ENCODE measurements at regions not wholly inside any gene's neighbourhood (a gene's known extent, or its start where the extent isn't known, plus 50 kb on each side); places are given as distances from the start of the nearest gene placed in this dataset.

GRCh38 chr2:201962774-201963562 lies 70.7 kb upstream of the FZD7 start:
- no peaks in the 10 kb centered on the region for H3K4me1 Mint-ChIP-seq
- no peaks in the 10 kb centered on the region for H3K9me3 Mint-ChIP-seq
- H3K36me3 Mint-ChIP-seq: no peaks in the 10 kb centered on the region
- H3K4me3 Mint-ChIP-seq: no peak overlapping the region
- no peaks in the 10 kb centered on the region for H3K27me3 Mint-ChIP-seq
- no peak overlapping the region for H3K27ac Mint-ChIP-seq

GRCh38 chr2:201964011-201964410 lies 69.6 kb upstream of the FZD7 start:
- Mint-ChIP-seq H3K9me3 (no peaks in the 10 kb centered on the region), H3K36me3 (no peaks in the 10 kb centered on the region), H3K4me3 (no peak overlapping the region), H3K4me1 (no peaks in the 10 kb centered on the region), H3K27ac (no peak overlapping the region), H3K27me3 (no peaks in the 10 kb centered on the region)

- Mint-ChIP-seq H3K27ac (peak overlapping the region; percentile 10), H3K9me3 (no peaks in the 10 kb centered on the region), H3K4me3 (peak overlapping the region; percentile 9), H3K27me3 (no peaks in the 10 kb centered on the region), H3K4me1 (no peaks in the 10 kb centered on the region), H3K36me3 (no peaks in the 10 kb centered on the region)
Measured at GRCh38 chr2:201964631-201965206, 68.9 kb upstream of the FZD7 start.

- Mint-ChIP-seq H3K36me3 (no peaks in the 10 kb centered on the region), H3K27me3 (no peaks in the 10 kb centered on the region), H3K27ac (no peak overlapping the region), H3K4me1 (no peaks in the 10 kb centered on the region), H3K9me3 (no peaks in the 10 kb centered on the region), H3K4me3 (no peak overlapping the region)
Measured at GRCh38 chr2:201965550-201965949, 68.1 kb upstream of the FZD7 start.

- H3K4me3 Mint-ChIP-seq: no peak overlapping the region
- H3K27me3 Mint-ChIP-seq: no peaks in the 10 kb centered on the region
- H3K27ac Mint-ChIP-seq: no peak overlapping the region
Measured at GRCh38 chr2:201966691-201967438, 66.8 kb upstream of the FZD7 start.

GRCh38 chr2:201968050-201968449 lies 65.6 kb upstream of the FZD7 start:
- Mint-ChIP-seq H3K27ac (no peak overlapping the region), H3K27me3 (no peaks in the 10 kb centered on the region), H3K36me3 (no peaks in the 10 kb centered on the region), H3K4me1 (no peaks in the 10 kb centered on the region), H3K4me3 (no peak overlapping the region), H3K9me3 (no peaks in the 10 kb centered on the region)

More at GRCh38 chr2:201966691-201967438, 66.8 kb upstream of the FZD7 start:
- Mint-ChIP-seq H3K9me3 (no peaks in the 10 kb centered on the region), H3K36me3 (no peaks in the 10 kb centered on the region), H3K4me1 (no peaks in the 10 kb centered on the region)

GRCh38 chr2:201968476-201968875 lies 65.2 kb upstream of the FZD7 start:
- Mint-ChIP-seq H3K9me3 (no peaks in the 10 kb centered on the region), H3K4me1 (no peaks in the 10 kb centered on the region), H3K4me3 (no peak overlapping the region), H3K27ac (no peak overlapping the region), H3K36me3 (no peaks in the 10 kb centered on the region), H3K27me3 (no peaks in the 10 kb centered on the region)

GRCh38 chr2:201969241-201969937 lies 64.3 kb upstream of the FZD7 start:
- H3K4me1 Mint-ChIP-seq: no peaks in the 10 kb centered on the region
- H3K36me3 Mint-ChIP-seq: no peaks in the 10 kb centered on the region
- no peaks in the 10 kb centered on the region for H3K27me3 Mint-ChIP-seq
- peak overlapping the region; percentile 35 for H3K27ac Mint-ChIP-seq
- H3K4me3 Mint-ChIP-seq: no peak overlapping the region
- H3K9me3 Mint-ChIP-seq: no peaks in the 10 kb centered on the region

- H3K4me1 Mint-ChIP-seq: no peaks in the 10 kb centered on the region
- H3K36me3 Mint-ChIP-seq: no peaks in the 10 kb centered on the region
Measured at GRCh38 chr2:201969938-201970785, 63.5 kb upstream of the FZD7 start.

GRCh38 chr2:201970786-201971108 lies 62.9 kb upstream of the FZD7 start:
- Mint-ChIP-seq H3K9me3 (no peaks in the 10 kb centered on the region), H3K27ac (no peak overlapping the region), H3K4me3 (no peak overlapping the region), H3K4me1 (no peaks in the 10 kb centered on the region), H3K27me3 (no peaks in the 10 kb centered on the region), H3K36me3 (no peaks in the 10 kb centered on the region)

More at GRCh38 chr2:201969938-201970785, 63.5 kb upstream of the FZD7 start:
- no peaks in the 10 kb centered on the region for H3K27me3 Mint-ChIP-seq
- H3K27ac Mint-ChIP-seq: peak overlapping the region; percentile 35
- H3K4me3 Mint-ChIP-seq: no peak overlapping the region
- H3K9me3 Mint-ChIP-seq: no peaks in the 10 kb centered on the region

- Mint-ChIP-seq H3K27me3 (no peaks in the 10 kb centered on the region), H3K36me3 (no peaks in the 10 kb centered on the region), H3K27ac (no peak overlapping the region), H3K4me1 (no peaks in the 10 kb centered on the region), H3K9me3 (no peaks in the 10 kb centered on the region), H3K4me3 (no peak overlapping the region)
Measured at GRCh38 chr2:201971531-201972228, 62.0 kb upstream of the FZD7 start.

- no peaks in the 10 kb centered on the region for H3K36me3 Mint-ChIP-seq
- no peaks in the 10 kb centered on the region for H3K4me1 Mint-ChIP-seq
- peaks cover 1% of the 10 kb centered on the region for H3K27me3 Mint-ChIP-seq
- no peak overlapping the region for H3K27ac Mint-ChIP-seq
- H3K9me3 Mint-ChIP-seq: no peaks in the 10 kb centered on the region
- H3K4me3 Mint-ChIP-seq: no peak overlapping the region
Measured at GRCh38 chr2:201972621-201973255, 60.9 kb upstream of the FZD7 start.

GRCh38 chr2:201973305-201973928 lies 60.2 kb upstream of the FZD7 start:
- peaks cover 1% of the 10 kb centered on the region for H3K27me3 Mint-ChIP-seq
- H3K27ac Mint-ChIP-seq: no peak overlapping the region
- no peaks in the 10 kb centered on the region for H3K36me3 Mint-ChIP-seq
- H3K4me3 Mint-ChIP-seq: no peak overlapping the region
- no peaks in the 10 kb centered on the region for H3K4me1 Mint-ChIP-seq
- H3K9me3 Mint-ChIP-seq: no peaks in the 10 kb centered on the region
